OCI-LY7 (cell line): ENCODE measurements at regions not wholly inside any gene's neighbourhood (a gene's known extent, or its start where the extent isn't known, plus 50 kb on each side); places are given as distances from the start of the nearest gene placed in this dataset.

Experiments
- BruUV-seq: library from RNA; stranded (reverse); fragments of 400-500 nt; replicated peaks from 2 replicates; lab custom pipeline; 2021; lab: Mats Ljungman, UMichigan
- CTCF ChIA-PET: fragments of 300-600 bp; sonication (Branson Sonifier 250); formaldehyde crosslinking; loops from one replicate; lab custom pipeline; 2022; ENCODE audit warnings: antibody characterized with exemption; ENCODE audit not compliant: unreplicated experiment; lab: Charles Lee
- POLR2A ChIA-PET: fragments of 300-600 bp; sonication (Branson Sonifier 250); formaldehyde crosslinking; loops from one replicate; lab custom pipeline; 2022; ENCODE audit warnings: antibody characterized with exemption; lab: Charles Lee
- DNase-seq: peaks from one replicate; pipeline ENCODE4 v3.0.0-alpha.2; 2015; ENCODE audit warnings: low spot score
- H2AFZ ChIP-seq: fragments of 200-600 bp; sonication (generic), shearing (Covaris generic); 2 replicates; pipeline ENCODE4 v1.6.1; 2014; ENCODE audit warnings: mild to moderate bottlenecking, antibody characterized with exemption, low read length, moderate library complexity
- H3K27ac ChIP-seq: fragments of 200-600 bp; sonication (generic); 2 replicates; pipeline ENCODE4 v1.5.1; 2014; ENCODE audit warnings: mixed run types, low read depth, mild to moderate bottlenecking, moderate library complexity, low read length, inconsistent platforms; ENCODE audit not compliant: poor library complexity, severe bottlenecking
- H3K36me3 ChIP-seq: fragments of 200-600 bp; sonication (generic); 2 replicates; pipeline ENCODE4 v1.6.1; 2014; ENCODE audit warnings: mild to moderate bottlenecking, antibody characterized with exemption, low read length, moderate library complexity, mixed read lengths; ENCODE audit not compliant: insufficient read depth
- H3K4me1 ChIP-seq: fragments of 200-600 bp; sonication (generic); 2 replicates; pipeline ENCODE4 v1.5.1; 2014; ENCODE audit warnings: mild to moderate bottlenecking, low read length; ENCODE audit not compliant: insufficient read depth, poor library complexity, severe bottlenecking
- H3K4me2 ChIP-seq: fragments of 200-600 bp; sonication (generic); 2 replicates; pipeline ENCODE4 v1.6.1; 2014; ENCODE audit warnings: mild to moderate bottlenecking, low read length
- H3K4me3 ChIP-seq: fragments of 200-600 bp; sonication (generic); 2 replicates; pipeline ENCODE4 v1.5.1; 2014; ENCODE audit warnings: mild to moderate bottlenecking, low read depth, low read length; ENCODE audit not compliant: poor library complexity, severe bottlenecking
- H3K79me2 ChIP-seq: fragments of 200-600 bp; sonication (generic); 2 replicates; pipeline ENCODE4 v1.6.1; 2016; ENCODE audit warnings: low read depth, mild to moderate bottlenecking, low read length, moderate library complexity, mixed read lengths; ENCODE audit not compliant: insufficient read depth
- H3K9me2 ChIP-seq: fragments of 200-600 bp; sonication (generic); 2 replicates; pipeline ENCODE4 v1.6.1; 2016; ENCODE audit warnings: mild to moderate bottlenecking, low read length, mixed read lengths; ENCODE audit not compliant: insufficient read depth
- H3K9me3 ChIP-seq: fragments of 200-600 bp; sonication (generic); 2 replicates; pipeline ENCODE4 v1.6.1; 2014; ENCODE audit warnings: mild to moderate bottlenecking, mixed run types, low read length, mixed read lengths
- H4K20me1 ChIP-seq: fragments of 200-600 bp; sonication (generic); 2 replicates; pipeline ENCODE4 v1.6.1; 2014; ENCODE audit warnings: mild to moderate bottlenecking, antibody characterized with exemption, low read length, moderate library complexity, mixed read lengths; ENCODE audit not compliant: insufficient read depth
- CTCF ChIP-seq: fragments of 200-600 bp; sonication (generic); conservative IDR thresholded peaks from 2 replicates; pipeline ENCODE4 v1.5.1; 2014; ENCODE audit warnings: mild to moderate bottlenecking, antibody characterized with exemption, low read length, moderate library complexity, mixed read lengths
- EZH2phosphoT487 ChIP-seq: fragments of 200-600 bp; sonication (generic); IDR thresholded peaks from 2 replicates; pipeline ENCODE4 v1.6.1; 2018; ENCODE audit warnings: low read depth, borderline replicate concordance, mild to moderate bottlenecking, mixed run types, antibody characterized with exemption, low read length, moderate library complexity, mixed read lengths
- intact Hi-C: fragments of 100-400 bp; cut with micrococcal nuclease; formaldehyde crosslinking; loops from one replicate; pipeline ENCODE4 v1.10.0; 2022; ENCODE audit not compliant: unreplicated experiment

GRCh38 chr3:69605867-69606266, 133.4 kb upstream of the MITF start:
- ChIA-PET CTCF (no interaction called here), POLR2A (no interaction called here)
- Histone ChIP-seq H3K27ac (no peak overlapping the region), H3K4me1 (no peaks in the 10 kb centered on the region), H4K20me1 (no peaks in the 10 kb centered on the region), H3K36me3 (no peaks in the 10 kb centered on the region), H3K9me3 (no peaks in the 10 kb centered on the region), H3K4me2 (no peak overlapping the region), H2AFZ (no peak overlapping the region), H3K79me2 (no peaks in the 10 kb centered on the region), H3K9me2 (no peaks in the 10 kb centered on the region), H3K4me3 (no peak overlapping the region)
- TF ChIP-seq CTCF (no peak), EZH2phosphoT487 (no peak)
- intact Hi-C loops, result no loop called here
- BruUV-seq, result no TSS peak
- DNase-seq, result no peak

- ChIA-PET CTCF (no interaction called here), POLR2A (no interaction called here)
- Histone ChIP-seq H3K4me3 (no peak overlapping the region), H3K4me2 (no peak overlapping the region), H2AFZ (no peak overlapping the region), H3K27ac (no peak overlapping the region), H3K9me2 (no peaks in the 10 kb centered on the region), H3K79me2 (no peaks in the 10 kb centered on the region), H4K20me1 (no peaks in the 10 kb centered on the region), H3K9me3 (no peaks in the 10 kb centered on the region), H3K4me1 (no peaks in the 10 kb centered on the region), H3K36me3 (no peaks in the 10 kb centered on the region)
- intact Hi-C loops, result no loop called here
- BruUV-seq, result no TSS peak
- DNase-seq, result no peak
- no peak for TF ChIP-seq CTCF
- TF ChIP-seq EZH2phosphoT487, result no peak
Observed at GRCh38 chr3:69604735-69605450, 134.4 kb upstream of the MITF start.

GRCh38 chr3:69602112-69602511, 137.2 kb upstream of the MITF start:
- Histone ChIP-seq H3K4me2 (no peak overlapping the region), H3K27ac (no peak overlapping the region), H3K36me3 (no peaks in the 10 kb centered on the region), H3K4me3 (no peak overlapping the region), H4K20me1 (no peaks in the 10 kb centered on the region), H3K9me3 (no peaks in the 10 kb centered on the region), H2AFZ (no peak overlapping the region), H3K4me1 (no peaks in the 10 kb centered on the region), H3K9me2 (no peaks in the 10 kb centered on the region), H3K79me2 (no peaks in the 10 kb centered on the region)
- intact Hi-C loops, result no loop called here
- POLR2A ChIA-PET, result no interaction called here
- TF ChIP-seq EZH2phosphoT487, result no peak
- no peak for TF ChIP-seq CTCF
- DNase-seq, result no peak
- no TSS peak for BruUV-seq
- CTCF ChIA-PET, result no interaction called here
